Suppressor macrophage treated with lipopolysaccharide for 4 hours (primary cell): ENCODE measurements at regions not wholly inside any gene's neighbourhood (a gene's known extent, or its start where the extent isn't known, plus 50 kb on each side); places are given as distances from the start of the nearest gene placed in this dataset.
"Not testable (repeated sequence)": the region's sequence is repeated elsewhere in the genome, so short reads cannot be mapped to it uniquely, and the experiment has no call there.

ENCODE experiments used
- DNase-seq: peaks from one replicate; pipeline ENCODE4 v3.0.0-alpha.2; 2020

GRCh38 chr5:25970906-25971489, 1067.4 kb downstream of the CDH9 start:
- DNase-seq: no peak

DNA sequence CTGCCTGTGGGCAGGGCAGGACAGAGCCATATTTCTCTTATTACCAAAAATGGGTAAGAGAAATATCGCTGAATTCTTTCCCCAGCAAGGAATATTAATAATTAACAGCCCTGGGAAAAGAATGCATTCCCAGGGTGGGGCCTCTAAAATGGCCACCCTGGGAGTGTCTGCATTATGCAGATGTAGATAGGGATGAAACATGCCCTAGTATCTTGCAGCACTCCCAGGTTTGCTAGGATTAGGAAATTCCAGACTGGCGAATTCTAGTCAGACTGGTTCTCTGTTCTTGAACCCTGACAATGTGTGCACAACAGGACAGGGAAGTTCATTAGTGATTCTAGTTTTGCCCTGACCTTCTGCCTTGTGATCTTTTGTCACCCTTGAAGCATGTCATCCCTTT, 1069.3 kb downstream of the CDH9 start:
- DNase-seq: not testable (repeated sequence)

DNA sequence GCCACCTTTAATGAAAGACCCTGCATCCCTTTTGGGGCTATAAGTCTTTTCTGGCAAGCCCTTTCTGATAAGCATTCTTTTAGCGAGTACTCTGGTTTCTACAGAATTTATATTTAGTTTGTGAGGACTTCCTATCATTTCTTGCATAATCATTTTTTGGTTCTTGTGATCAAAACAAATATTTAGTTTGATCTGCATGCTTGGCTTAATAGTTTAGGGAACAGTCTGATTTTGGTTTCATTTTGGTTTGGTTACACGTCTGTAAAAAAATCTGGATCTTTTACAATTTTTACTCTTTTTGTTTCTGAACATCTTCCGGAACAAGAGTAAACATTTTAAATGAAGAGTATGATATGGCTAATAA, 1074.4 kb downstream of the CDH9 start:
- DNase-seq: no peak

DNA sequence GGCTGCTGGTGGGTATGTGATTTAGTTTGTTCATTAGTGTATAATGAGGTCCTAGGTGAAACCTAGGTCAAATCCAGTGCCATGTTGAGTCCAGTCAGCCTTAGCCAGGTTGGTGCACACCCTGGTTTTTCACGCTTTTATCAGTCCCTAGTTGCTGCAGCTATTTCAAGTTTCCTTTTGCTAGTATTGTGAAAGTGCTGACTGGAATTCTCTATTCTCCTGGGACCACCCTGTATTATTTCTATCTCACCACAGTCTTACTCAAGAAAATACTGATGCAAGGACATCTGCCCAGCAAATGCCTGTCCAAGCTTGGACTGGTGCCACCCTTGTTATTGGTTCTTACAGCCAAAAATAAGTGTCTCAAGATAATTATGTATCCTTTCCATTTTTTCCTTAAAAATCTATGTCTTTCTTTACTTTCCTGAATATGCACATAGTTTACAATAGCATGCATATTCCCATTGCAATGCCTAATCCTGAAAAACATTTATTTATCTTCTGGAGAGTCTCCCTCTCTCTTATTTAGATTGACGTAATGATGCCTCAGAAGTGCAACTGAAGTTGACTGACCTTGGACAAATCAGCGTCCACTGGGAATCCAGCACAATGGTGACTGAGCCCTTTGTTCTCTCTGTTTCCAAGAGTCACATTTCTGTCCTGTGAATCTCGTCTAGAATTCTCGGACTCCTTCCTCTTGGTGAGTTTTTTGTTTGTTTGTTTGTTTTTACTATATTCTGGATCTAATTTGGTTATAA, 1075.0 kb downstream of the CDH9 start:
- DNase-seq: no peak

DNA sequence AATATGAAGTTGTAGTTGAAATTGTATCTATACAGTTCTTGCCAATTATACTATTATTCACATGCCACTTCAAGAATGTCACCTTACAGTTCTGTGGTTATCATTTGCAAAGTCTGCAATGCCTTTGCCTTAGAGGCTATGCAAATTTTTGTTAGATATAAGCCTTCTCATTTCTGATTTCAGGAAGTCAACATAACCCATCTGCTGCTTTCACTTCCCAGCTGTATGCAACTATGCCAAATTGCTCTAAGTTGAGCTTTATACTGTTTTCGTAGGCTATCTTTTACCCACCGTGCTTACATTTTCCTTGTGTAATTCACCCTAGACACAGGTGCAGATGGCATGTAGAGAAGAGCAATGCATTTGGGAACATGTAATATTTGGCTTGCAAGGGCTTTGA, 1083.0 kb downstream of the CDH9 start:
- DNase-seq: no peak

DNA sequence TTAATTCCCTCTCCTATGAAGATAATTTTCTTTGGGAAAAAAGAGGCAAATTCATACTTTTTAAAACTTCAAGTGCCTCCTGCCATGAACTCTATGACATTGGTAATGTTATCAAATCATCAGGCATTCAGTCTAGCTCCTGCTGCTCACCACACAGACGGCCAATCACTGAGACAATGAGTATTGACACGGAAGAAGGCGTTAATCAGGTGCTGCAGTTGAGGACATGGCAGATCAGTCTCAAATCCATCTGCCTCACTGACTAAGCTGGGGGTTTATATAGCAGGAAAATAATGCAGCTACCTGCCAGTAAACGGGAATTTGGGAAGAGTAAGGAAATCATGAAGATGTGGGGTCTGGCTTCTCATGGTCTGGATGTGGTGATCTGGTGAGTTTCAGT, 1087.7 kb downstream of the CDH9 start:
- DNase-seq: no peak

DNA sequence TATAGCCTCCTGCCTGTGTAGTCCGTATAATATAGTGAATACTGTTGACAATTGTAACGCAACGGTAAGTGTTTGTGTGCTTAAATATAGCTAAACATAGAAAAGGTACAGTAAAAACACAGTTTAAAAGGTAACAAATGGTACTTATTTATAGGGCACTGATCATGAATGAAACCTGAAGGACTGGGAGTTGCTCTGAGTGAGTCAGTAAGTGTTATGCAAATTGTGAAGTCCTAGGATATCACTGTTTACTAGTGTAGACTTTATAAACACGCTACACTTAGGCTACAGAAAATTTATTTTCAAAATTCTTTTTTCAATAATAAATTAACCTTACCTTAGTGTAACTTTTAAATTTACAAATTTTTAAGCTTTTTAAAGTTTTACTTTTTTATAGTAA, 1090.1 kb downstream of the CDH9 start:
- DNase-seq: no peak

DNA sequence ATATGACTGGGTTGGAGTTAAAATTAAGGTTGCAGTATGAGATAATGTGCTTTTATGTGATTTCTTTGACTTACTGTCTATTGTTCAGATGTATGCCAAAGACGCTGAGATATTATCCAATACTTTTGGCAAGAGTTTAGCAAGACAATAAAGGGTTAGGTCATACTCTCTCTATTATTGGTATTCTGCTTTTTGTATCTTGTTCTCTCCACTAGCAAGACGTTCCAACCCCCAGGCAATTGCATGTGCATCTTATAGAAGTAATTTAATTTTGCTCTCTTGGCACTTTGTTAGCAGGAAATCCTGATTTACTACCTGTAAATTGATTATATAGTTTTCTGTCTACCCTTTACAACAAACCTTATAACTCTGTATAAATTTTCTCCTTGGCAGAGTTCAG, 1093.6 kb downstream of the CDH9 start:
- no peak for DNase-seq

DNA sequence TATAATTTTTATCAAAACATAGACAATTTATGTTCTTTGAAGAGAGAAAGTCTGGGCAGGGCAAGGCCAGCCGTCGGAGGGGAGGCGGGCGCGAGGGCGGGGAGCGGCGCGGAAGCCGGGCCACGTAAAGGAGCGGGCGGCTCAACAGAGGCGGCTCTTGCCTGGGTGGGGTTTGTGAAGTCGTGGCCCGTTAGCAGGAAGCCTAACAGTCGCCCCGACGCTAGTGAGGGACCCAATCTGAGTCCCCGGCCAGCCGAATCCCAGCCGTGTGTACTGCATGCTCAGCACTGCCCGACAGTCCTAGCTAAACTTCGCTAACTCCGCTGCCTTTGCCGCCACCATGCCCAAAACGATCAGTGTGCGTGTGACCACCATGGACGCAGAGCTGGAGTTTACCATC, 1129.2 kb downstream of the CDH9 start:
- DNase-seq: no peak

DNA sequence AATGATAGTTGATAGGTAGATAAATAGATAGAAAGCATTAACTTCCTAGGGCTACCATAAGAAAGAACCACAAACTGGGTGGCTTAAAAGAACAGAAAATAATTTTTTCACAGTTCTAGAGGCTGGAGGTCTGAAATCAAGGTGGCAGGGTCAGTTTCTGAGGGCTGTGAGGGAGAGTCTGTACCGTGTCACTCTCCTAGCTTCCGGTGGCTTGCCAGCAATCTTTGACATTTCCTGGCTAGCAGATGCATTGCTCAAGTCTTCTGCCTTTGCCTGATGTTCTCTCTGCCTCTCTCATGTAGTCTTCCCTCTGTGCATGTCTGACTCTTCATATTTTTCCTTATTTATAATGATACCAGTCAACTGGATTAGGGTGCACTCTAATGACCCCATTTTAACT, 1132.7 kb downstream of the CDH9 start:
- no peak for DNase-seq

- no peak for DNase-seq
Measured at GRCh38 chr5:25892211-25892610, 1146.2 kb downstream of the CDH9 start.

DNA sequence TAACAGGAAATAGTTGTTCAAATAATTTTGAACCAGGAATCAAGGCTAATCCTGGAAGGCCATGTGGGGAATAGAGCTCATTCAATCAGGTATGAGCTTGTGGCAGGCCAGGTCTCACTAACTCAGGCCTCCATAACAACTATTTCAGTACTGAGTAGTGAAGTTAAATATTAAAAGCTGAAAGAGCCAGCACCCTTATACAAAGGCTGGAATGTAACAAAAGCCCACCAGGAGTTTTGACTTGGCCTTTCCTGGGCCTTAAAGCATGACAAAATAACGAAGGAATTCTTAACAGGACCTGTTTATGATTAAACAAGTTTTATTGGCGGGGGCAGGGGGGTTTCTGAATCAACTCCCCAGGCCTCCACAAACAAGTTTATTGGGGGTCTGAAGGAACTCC, 1146.7 kb downstream of the CDH9 start:
- no peak for DNase-seq

GRCh38 chr5:25881318-25882036, 1156.9 kb downstream of the CDH9 start:
- DNase-seq: no peak

DNA sequence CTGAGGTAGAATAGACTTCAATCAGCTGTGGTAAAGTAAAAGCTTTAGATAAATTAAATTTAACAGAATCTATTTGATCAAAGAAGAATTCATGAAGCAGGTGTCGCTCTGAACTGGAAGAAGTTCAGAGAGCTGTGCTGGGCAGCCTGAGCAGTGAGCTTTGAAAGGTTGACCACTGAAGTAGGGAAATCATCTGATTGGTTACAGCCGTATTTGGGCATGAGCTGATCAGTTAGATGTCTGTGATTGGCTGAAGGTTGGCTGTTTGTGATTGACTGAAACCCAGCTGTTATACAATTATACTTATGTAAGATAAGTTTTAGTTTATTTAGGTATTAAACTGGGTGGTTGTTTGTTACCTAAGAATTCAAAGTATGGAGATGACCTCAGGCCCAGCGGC, 1174.6 kb downstream of the CDH9 start:
- DNase-seq: no peak

DNA sequence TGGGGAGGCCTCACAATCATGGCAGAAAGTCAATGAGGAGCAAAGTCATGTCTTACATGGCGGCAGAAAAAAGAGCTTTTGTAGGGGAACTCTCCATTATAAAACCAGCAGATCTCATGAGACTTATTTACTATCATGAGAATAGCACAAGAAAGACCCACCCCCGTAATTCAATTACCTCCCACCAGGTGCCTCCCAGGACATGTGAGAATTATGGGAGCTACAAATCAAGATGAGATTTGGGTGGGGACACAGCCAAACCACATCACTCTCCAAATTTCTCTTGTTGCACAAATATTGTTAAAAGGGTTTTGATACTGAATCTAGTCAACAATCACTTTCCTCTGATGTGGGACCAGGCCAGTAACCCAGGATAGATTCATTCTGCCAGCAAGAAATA, 1176.1 kb downstream of the CDH9 start:
- no peak for DNase-seq

DNA sequence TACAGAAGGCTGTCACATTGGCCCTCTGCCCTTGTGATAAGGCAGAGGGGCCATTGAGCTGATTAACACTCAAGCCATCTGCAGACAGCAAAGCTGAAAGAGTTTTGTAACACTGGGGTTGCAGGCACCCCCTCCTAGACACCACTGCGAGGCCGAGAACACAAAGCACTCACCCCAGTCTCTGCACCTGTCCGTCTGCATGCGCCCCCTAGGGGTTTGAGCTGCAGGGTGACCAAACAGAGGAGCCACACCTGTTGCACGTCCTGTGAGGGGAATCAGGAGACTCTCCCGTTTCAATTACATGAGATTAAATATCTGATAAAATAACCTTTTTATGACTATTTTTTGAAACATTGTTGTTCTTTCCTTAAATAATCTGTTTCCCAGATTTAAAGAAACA, 1180.4 kb downstream of the CDH9 start:
- no peak for DNase-seq

DNA sequence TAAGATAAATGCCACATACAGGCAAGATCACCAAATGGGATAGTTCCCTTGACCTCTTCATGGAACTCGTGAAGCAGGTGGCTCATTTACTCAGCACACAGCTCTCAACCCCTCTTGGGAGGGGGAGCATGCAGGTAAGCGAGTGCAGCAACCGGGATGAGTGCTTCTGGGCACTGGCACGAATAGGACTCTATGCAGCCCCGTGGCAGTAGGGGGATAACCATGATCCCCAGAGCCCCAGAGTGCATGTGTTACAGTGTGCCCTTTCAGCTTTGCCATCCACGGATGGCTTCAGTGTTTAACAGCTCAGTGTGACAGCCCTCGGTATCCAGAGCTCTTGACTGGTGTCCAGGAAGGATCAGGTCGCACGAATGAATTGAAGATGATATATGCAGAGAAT, 1187.1 kb downstream of the CDH9 start:
- no peak for DNase-seq

DNA sequence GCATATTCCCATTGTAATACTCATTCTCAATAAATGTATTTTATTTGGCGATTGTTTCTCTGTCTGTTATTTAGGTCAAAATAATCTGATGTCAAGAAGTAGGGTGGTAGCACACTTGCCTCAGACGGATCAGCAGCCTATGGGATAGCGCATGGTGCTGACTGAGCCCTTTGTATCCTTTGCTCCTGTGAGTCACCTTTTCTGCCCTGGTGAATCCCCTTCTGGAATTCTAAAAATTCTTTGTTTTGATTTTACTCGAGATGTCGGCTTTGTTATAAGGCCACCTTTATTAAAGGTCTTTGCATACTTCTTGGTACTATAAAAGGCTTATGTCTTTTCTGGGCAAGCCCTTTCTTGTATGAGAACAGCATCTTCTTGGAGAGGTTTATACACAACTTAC, 1187.8 kb downstream of the CDH9 start:
- no peak for DNase-seq

GRCh38 chr5:25849270-25849669, 1189.1 kb downstream of the CDH9 start:
- no peak for DNase-seq

GRCh38 chr5:25823330-25823873, 1178.6 kb upstream of the CDH10 start:
- DNase-seq: no peak
